K562 (cell line): ENCODE measurements at regions not wholly inside any gene's neighbourhood (a gene's known extent, or its start where the extent isn't known, plus 50 kb on each side); places are given as distances from the start of the nearest gene placed in this dataset.

Experiments used
- ARHGAP35 ChIP-seq: fragments of 450-650 bp; IDR thresholded peaks from 2 replicates; pipeline ENCODE4 v1.6.1; 2018; ENCODE audit not compliant: partially characterized antibody
- ETV6 ChIP-seq, 3 experiments: fragments of 150-350 bp in 1 of 3; sonication (generic) in 1 of 3; formaldehyde crosslinking in 1 of 3; IDR thresholded peaks; 2 replicates each; pipeline versions ENCODE4 v1.6.1 to v1.8.0; 2014 to 2022; ENCODE audit warnings: borderline replicate concordance in 2 of 3, low read depth in 2 of 3, antibody characterized with exemption in 1 of 3, low read length in 1 of 3, mild to moderate bottlenecking in 1 of 3, missing genetic modification reagents in 1 of 3
- POLR2A ChIP-seq: fragments of 450-650 bp; conservative IDR thresholded peaks from 2 replicates; pipeline ENCODE4 v1.6.1; 2016
- PPARD ChIP-seq: fragments of 250-450 bp; sonication (Bioruptor Pico); IDR thresholded peaks from 2 replicates; pipeline ENCODE4 v1.8.0; 2022; ENCODE audit warnings: inconsistent platforms, mild to moderate bottlenecking, moderate library complexity
- RBBP5 ChIP-seq: fragments of 200-600 bp; sonication (generic); IDR thresholded peaks from 2 replicates; pipeline ENCODE4 v1.6.1; 2012; ENCODE audit warnings: borderline replicate concordance, mild to moderate bottlenecking, low read length, control low read depth, inconsistent platforms; ENCODE audit not compliant: insufficient read depth, poor library complexity, severe bottlenecking
- ZBTB43 ChIP-seq: sonication (generic); formaldehyde crosslinking; IDR thresholded peaks from 2 replicates; pipeline ENCODE4 v1.8.0; 2023; ENCODE audit warnings: mild to moderate bottlenecking, missing genetic modification reagents

- TF ChIP-seq PPARD (CRISPR knock-in tag) (no peak), ZBTB43 (no peak), RBBP5 (no peak), ETV6 (IDR thresholded peaks at IDR 0.05; ENCODE audit: borderline replicate concordance in 1 of 2, low read depth in 2 of 2, low read length in 1 of 2) (no peak), ETV6 (CRISPR knock-in tag; IDR thresholded peaks at IDR 0.05; ENCODE audit: borderline replicate concordance) (no peak), POLR2A (no peak; the same call in 1 of the 2 replicates), ARHGAP35 (no peak)
Measured at GRCh38 chr15:58332676-58333400, 99.0 kb upstream of the LIPC start.
